ENCODE measurements at regions not wholly inside any gene's neighbourhood (a gene's known extent, or its start where the extent isn't known, plus 50 kb on each side); places are given as distances from the start of the nearest gene placed in this dataset.

- Mint-ChIP-seq H3K27ac (ENCODE audit: unreplicated experiment) (no peak overlapping the region), H3K36me3 (ENCODE audit: unreplicated experiment) (no peaks in the 10 kb centered on the region), H3K4me1 (ENCODE audit: low read depth, unreplicated experiment) (no peaks in the 10 kb centered on the region), H3K27me3 (ENCODE audit: unreplicated experiment) (no peaks in the 10 kb centered on the region), H3K4me3 (ENCODE audit: unreplicated experiment) (no peak overlapping the region), H3K9me3 (ENCODE audit: unreplicated experiment) (no peaks in the 10 kb centered on the region)
- no peak for TF ChIP-seq CTCF (IDR thresholded peaks at IDR 0.05; ENCODE audit: partially characterized antibody, unreplicated experiment)
- DNase-seq, result no peak
Measured at GRCh38 chr6:47360388-47360787, 50.7 kb upstream of the TNFRSF21 start.

GRCh38 chr6:47362857-47363461 lies 53.3 kb upstream of the TNFRSF21 start:
- Mint-ChIP-seq H3K36me3 (ENCODE audit: unreplicated experiment) (no peaks in the 10 kb centered on the region), H3K9me3 (ENCODE audit: unreplicated experiment) (no peaks in the 10 kb centered on the region), H3K27ac (ENCODE audit: unreplicated experiment) (no peak overlapping the region), H3K4me1 (ENCODE audit: low read depth, unreplicated experiment) (no peaks in the 10 kb centered on the region), H3K27me3 (ENCODE audit: unreplicated experiment) (no peaks in the 10 kb centered on the region), H3K4me3 (ENCODE audit: unreplicated experiment) (no peak overlapping the region)
- DNase-seq, result no peak
- no peak for TF ChIP-seq CTCF (IDR thresholded peaks at IDR 0.05; ENCODE audit: partially characterized antibody, unreplicated experiment)

GRCh38 chr6:47363736-47364135 lies 54.0 kb upstream of the TNFRSF21 start:
- TF ChIP-seq CTCF (IDR thresholded peaks at IDR 0.05; ENCODE audit: partially characterized antibody, unreplicated experiment), result no peak
- Mint-ChIP-seq H3K27me3 (ENCODE audit: unreplicated experiment) (no peaks in the 10 kb centered on the region), H3K9me3 (ENCODE audit: unreplicated experiment) (no peaks in the 10 kb centered on the region), H3K4me1 (ENCODE audit: low read depth, unreplicated experiment) (no peaks in the 10 kb centered on the region), H3K36me3 (ENCODE audit: unreplicated experiment) (no peaks in the 10 kb centered on the region), H3K4me3 (ENCODE audit: unreplicated experiment) (no peak overlapping the region), H3K27ac (ENCODE audit: unreplicated experiment) (no peak overlapping the region)
- DNase-seq, result no peak

- TF ChIP-seq CTCF (IDR thresholded peaks at IDR 0.05; ENCODE audit: partially characterized antibody, unreplicated experiment), result no peak
- no peaks in the 10 kb centered on the region for H3K4me1 Mint-ChIP-seq (ENCODE audit: low read depth, unreplicated experiment)
- H3K27ac Mint-ChIP-seq (ENCODE audit: unreplicated experiment), result no peak overlapping the region
- no peak for DNase-seq
- no peak overlapping the region for H3K4me3 Mint-ChIP-seq (ENCODE audit: unreplicated experiment)
- H3K27me3 Mint-ChIP-seq (ENCODE audit: unreplicated experiment), result no peaks in the 10 kb centered on the region
- no peaks in the 10 kb centered on the region for H3K36me3 Mint-ChIP-seq (ENCODE audit: unreplicated experiment)
- H3K9me3 Mint-ChIP-seq (ENCODE audit: unreplicated experiment), result no peaks in the 10 kb centered on the region
Measured at GRCh38 chr6:47366335-47366890, 56.7 kb upstream of the TNFRSF21 start.

GRCh38 chr6:47371139-47371869 lies 61.6 kb upstream of the TNFRSF21 start:
- no peak overlapping the region for H3K27ac Mint-ChIP-seq (ENCODE audit: unreplicated experiment)

More at GRCh38 chr6:47371139-47371869, 61.6 kb upstream of the TNFRSF21 start:
- Mint-ChIP-seq H3K36me3 (ENCODE audit: unreplicated experiment) (no peaks in the 10 kb centered on the region), H3K27me3 (ENCODE audit: unreplicated experiment) (peaks cover 2% of the 10 kb centered on the region), H3K9me3 (ENCODE audit: unreplicated experiment) (peaks cover 3% of the 10 kb centered on the region), H3K4me1 (ENCODE audit: low read depth, unreplicated experiment) (no peaks in the 10 kb centered on the region), H3K4me3 (ENCODE audit: unreplicated experiment) (no peak overlapping the region)
- DNase-seq, result no peak
- TF ChIP-seq CTCF (IDR thresholded peaks at IDR 0.05; ENCODE audit: partially characterized antibody, unreplicated experiment), result no peak
